Ammon's horn (tissue), 1 donor: ENCODE measurements at regions not wholly inside any gene's neighbourhood (a gene's known extent, or its start where the extent isn't known, plus 50 kb on each side); places are given as distances from the start of the nearest gene placed in this dataset.
"Not testable (repeated sequence)": the region's sequence is repeated elsewhere in the genome, so short reads cannot be mapped to it uniquely, and the experiment has no call there.

Experiments used
- DNase-seq: peaks from one replicate; pipeline ENCODE4 v3.0.0-alpha.2; 2016; ENCODE audit warnings: low spot score

GRCh38 chr17:34472363-34472762 is 107.0 kb upstream of the TMEM132E start:
- no peak for DNase-seq

- not testable (repeated sequence) for DNase-seq
These were observed 108.1 kb upstream of the TMEM132E start for GRCh38 chr17:34471278-34471677.

GRCh38 chr17:34465789-34466188 is 102.8 kb upstream of the CCL1 start:
- DNase-seq: no peak

- no peak for DNase-seq
These were observed 101.8 kb upstream of the CCL1 start for GRCh38 chr17:34464812-34465211.

- DNase-seq: no peak
These were observed 95.2 kb upstream of the CCL1 start for GRCh38 chr17:34458266-34458665.

GRCh38 chr17:34456121-34456520 is 93.1 kb upstream of the CCL1 start:
- no peak for DNase-seq

GRCh38 chr17:34452769-34453168 is 89.7 kb upstream of the CCL1 start:
- DNase-seq: no peak

- no peak for DNase-seq
These were observed 88.3 kb upstream of the CCL1 start for GRCh38 chr17:34451313-34451712.

- no peak for DNase-seq
These were observed 84.4 kb upstream of the CCL1 start for GRCh38 chr17:34447406-34447805.

GRCh38 chr17:34445101-34445500 is 82.1 kb upstream of the CCL1 start:
- DNase-seq: no peak

- DNase-seq: peak; percentile 26
These were observed 80.8 kb upstream of the CCL1 start for GRCh38 chr17:34443619-34444469.

- DNase-seq: peak; percentile 17
These were observed 79.5 kb upstream of the CCL1 start for GRCh38 chr17:34442387-34443111.

- DNase-seq: no peak
These were observed 74.2 kb upstream of the CCL1 start for GRCh38 chr17:34437188-34437587.

- DNase-seq: no peak
These were observed 73.6 kb upstream of the CCL1 start for GRCh38 chr17:34436607-34437006.

- DNase-seq: no peak
These were observed 72.3 kb upstream of the CCL1 start for GRCh38 chr17:34435182-34435928.

- peak; percentile 57 for DNase-seq
These were observed 71.0 kb upstream of the CCL1 start for GRCh38 chr17:34434052-34434451.

GRCh38 chr17:34424814-34425491 is 61.9 kb upstream of the CCL1 start:
- DNase-seq: no peak

- DNase-seq: no peak
These were observed 61.2 kb upstream of the CCL1 start for GRCh38 chr17:34423978-34424813.

- DNase-seq: not testable (repeated sequence)
These were observed 60.3 kb upstream of the CCL1 start for GRCh38 chr17:34423315-34423714.

GRCh38 chr17:34420900-34421299 is 57.9 kb upstream of the CCL1 start:
- DNase-seq: no peak

- peak; percentile 80 for DNase-seq
These were observed 57.3 kb upstream of the CCL1 start for GRCh38 chr17:34420254-34420766.
